ENCODE measurements at regions not wholly inside any gene's neighbourhood (a gene's known extent, or its start where the extent isn't known, plus 50 kb on each side); places are given as distances from the start of the nearest gene placed in this dataset.

DNA sequence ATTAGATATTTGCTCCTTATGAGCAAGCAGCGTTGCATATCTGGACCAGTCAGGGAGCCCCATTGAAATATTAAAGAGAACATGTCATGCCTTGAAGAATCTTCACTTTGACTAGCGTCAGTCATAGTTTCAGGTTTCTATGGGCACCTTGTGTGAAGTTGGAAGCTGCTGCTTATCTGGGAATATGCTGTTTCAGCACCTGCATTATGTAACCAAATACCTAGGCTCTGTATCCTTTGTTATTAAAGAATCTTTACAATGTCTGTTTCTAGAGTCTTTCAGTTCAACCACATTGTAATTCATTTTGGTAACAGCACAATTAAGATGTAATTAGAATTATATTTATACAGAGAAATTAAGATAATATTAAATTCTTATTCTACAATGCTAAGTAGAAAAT is 818.8 kb upstream of the TYRP1 start:
- no peak for TF ChIP-seq POLR2A (IDR thresholded peaks at IDR 0.05; ENCODE audit: low read length)
- TF ChIP-seq GATA1 (IDR thresholded peaks at IDR 0.05; ENCODE audit: low read depth, low read length), result no peak
